K562 (cell line): ENCODE measurements at regions not wholly inside any gene's neighbourhood (a gene's known extent, or its start where the extent isn't known, plus 50 kb on each side); places are given as distances from the start of the nearest gene placed in this dataset.
A peak's percentile ranks its signal among the peaks of the same experiment; 100 is the strongest.

Source experiments
- DMBX1 ChIP-seq: fragments of 250-450 bp; sonication (Bioruptor Pico); IDR thresholded peaks from 2 replicates; pipeline ENCODE4 v1.8.0; 2022; ENCODE audit warnings: inconsistent platforms, mild to moderate bottlenecking, moderate library complexity, borderline replicate concordance
- E2F1 ChIP-seq: sonication (generic); formaldehyde crosslinking; IDR thresholded peaks from 2 replicates; pipeline ENCODE4 v1.8.1; 2023; ENCODE audit warnings: mild to moderate bottlenecking, missing genetic modification reagents, moderate library complexity
- KAT2B ChIP-seq: IDR thresholded peaks from one replicate; pipeline ENCODE4 v1.6.1; 2012; ENCODE audit warnings: low read depth, mild to moderate bottlenecking, control low read depth, inconsistent platforms, low read length, moderate library complexity
- KAT7 ChIP-seq: sonication (generic); formaldehyde crosslinking; IDR thresholded peaks from 2 replicates; pipeline ENCODE4 v1.8.0; 2022; ENCODE audit warnings: missing genetic modification reagents, mild to moderate bottlenecking, borderline replicate concordance
- ZBED1 ChIP-seq: IDR thresholded peaks from 2 replicates; pipeline ENCODE4 v1.6.1; 2014
- ZBTB5 ChIP-seq: fragments of 450-650 bp; IDR thresholded peaks from 2 replicates; pipeline ENCODE4 v1.6.1; 2017; ENCODE audit warnings: antibody characterized with exemption
- ZNF12 ChIP-seq: sonication (generic); formaldehyde crosslinking; IDR thresholded peaks from 2 replicates; pipeline ENCODE4 v1.4.0; 2020; ENCODE audit warnings: mild to moderate bottlenecking, missing genetic modification reagents
- TF ChIP-seq, protein P1 (sequence below): fragments of 450-650 bp; IDR thresholded peaks from one replicate; pipeline ENCODE4 v1.6.1; 2018; ENCODE audit warnings: mild to moderate bottlenecking, moderate library complexity; ENCODE audit not compliant: partially characterized antibody
- TF ChIP-seq, protein P2 (sequence below): fragments of 200-800 bp; sonication (Bioruptor generic); IDR thresholded peaks from 2 replicates; pipeline ENCODE4 v1.6.1; 2017; ENCODE audit warnings: missing genetic modification characterization, missing compliant biosample characterization
- TF ChIP-seq, protein P3 (sequence below), 2 experiments: fragments of 200-800 bp in 1 of 2; sonication (Bioruptor generic) in 1 of 2; sonication (generic) in 1 of 2; formaldehyde crosslinking in 1 of 2; IDR thresholded peaks in 1 of 2; conservative IDR thresholded peaks in 1 of 2; 2 replicates each; pipeline versions ENCODE4 v1.5.0 to v1.6.1; 2016 to 2020; ENCODE audit warnings: missing compliant biosample characterization in 1 of 2, missing genetic modification characterization in 1 of 2, missing genetic modification reagents in 1 of 2
- TF ChIP-seq, protein P4 (sequence below): IDR thresholded peaks from 2 replicates; pipeline ENCODE4 v1.6.1; 2011; ENCODE audit warnings: borderline replicate concordance, low read depth, mild to moderate bottlenecking, moderate library complexity, low read length; ENCODE audit not compliant: insufficient read depth, poor library complexity, severe bottlenecking

GRCh38 chr10:21173802-21174714 lies 276.9 kb upstream of the NEBL start (continued):
- no peak for TF ChIP-seq KAT2B
- TF ChIP-seq, protein P1, sequence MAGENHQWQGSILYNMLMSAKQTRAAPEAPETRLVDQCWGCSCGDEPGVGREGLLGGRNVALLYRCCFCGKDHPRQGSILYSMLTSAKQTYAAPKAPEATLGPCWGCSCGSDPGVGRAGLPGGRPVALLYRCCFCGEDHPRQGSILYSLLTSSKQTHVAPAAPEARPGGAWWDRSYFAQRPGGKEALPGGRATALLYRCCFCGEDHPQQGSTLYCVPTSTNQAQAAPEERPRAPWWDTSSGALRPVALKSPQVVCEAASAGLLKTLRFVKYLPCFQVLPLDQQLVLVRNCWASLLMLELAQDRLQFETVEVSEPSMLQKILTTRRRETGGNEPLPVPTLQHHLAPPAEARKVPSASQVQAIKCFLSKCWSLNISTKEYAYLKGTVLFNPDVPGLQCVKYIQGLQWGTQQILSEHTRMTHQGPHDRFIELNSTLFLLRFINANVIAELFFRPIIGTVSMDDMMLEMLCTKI, result no peak
- TF ChIP-seq, protein P2, sequence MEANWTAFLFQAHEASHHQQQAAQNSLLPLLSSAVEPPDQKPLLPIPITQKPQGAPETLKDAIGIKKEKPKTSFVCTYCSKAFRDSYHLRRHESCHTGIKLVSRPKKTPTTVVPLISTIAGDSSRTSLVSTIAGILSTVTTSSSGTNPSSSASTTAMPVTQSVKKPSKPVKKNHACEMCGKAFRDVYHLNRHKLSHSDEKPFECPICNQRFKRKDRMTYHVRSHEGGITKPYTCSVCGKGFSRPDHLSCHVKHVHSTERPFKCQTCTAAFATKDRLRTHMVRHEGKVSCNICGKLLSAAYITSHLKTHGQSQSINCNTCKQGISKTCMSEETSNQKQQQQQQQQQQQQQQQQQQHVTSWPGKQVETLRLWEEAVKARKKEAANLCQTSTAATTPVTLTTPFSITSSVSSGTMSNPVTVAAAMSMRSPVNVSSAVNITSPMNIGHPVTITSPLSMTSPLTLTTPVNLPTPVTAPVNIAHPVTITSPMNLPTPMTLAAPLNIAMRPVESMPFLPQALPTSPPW, result peak; percentile 83
- no peak for TF ChIP-seq ZBTB5
- TF ChIP-seq KAT7 (CRISPR knock-in tag), result 0 out of 2 replicates have a peak, but pooled peaks have one; percentile 40
- no peak for TF ChIP-seq DMBX1 (CRISPR knock-in tag)
- TF ChIP-seq, protein P3, sequence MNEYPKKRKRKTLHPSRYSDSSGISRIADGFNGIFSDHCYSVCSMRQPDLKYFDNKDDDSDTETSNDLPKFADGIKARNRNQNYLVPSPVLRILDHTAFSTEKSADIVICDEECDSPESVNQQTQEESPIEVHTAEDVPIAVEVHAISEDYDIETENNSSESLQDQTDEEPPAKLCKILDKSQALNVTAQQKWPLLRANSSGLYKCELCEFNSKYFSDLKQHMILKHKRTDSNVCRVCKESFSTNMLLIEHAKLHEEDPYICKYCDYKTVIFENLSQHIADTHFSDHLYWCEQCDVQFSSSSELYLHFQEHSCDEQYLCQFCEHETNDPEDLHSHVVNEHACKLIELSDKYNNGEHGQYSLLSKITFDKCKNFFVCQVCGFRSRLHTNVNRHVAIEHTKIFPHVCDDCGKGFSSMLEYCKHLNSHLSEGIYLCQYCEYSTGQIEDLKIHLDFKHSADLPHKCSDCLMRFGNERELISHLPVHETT (CRISPR knock-in tag; conservative IDR thresholded peaks at IDR 0.05 in 1 of 2, IDR thresholded peaks at IDR 0.05 in 1 of 2), result no peak; a peak in 1 of 4 replicates
- TF ChIP-seq E2F1 (CRISPR knock-in tag), result no peak
- TF ChIP-seq, protein P4, sequence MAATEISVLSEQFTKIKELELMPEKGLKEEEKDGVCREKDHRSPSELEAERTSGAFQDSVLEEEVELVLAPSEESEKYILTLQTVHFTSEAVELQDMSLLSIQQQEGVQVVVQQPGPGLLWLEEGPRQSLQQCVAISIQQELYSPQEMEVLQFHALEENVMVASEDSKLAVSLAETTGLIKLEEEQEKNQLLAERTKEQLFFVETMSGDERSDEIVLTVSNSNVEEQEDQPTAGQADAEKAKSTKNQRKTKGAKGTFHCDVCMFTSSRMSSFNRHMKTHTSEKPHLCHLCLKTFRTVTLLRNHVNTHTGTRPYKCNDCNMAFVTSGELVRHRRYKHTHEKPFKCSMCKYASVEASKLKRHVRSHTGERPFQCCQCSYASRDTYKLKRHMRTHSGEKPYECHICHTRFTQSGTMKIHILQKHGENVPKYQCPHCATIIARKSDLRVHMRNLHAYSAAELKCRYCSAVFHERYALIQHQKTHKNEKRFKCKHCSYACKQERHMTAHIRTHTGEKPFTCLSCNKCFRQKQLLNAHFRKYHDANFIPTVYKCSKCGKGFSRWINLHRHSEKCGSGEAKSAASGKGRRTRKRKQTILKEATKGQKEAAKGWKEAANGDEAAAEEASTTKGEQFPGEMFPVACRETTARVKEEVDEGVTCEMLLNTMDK, result no peak
- TF ChIP-seq ZNF12, result no peak
- TF ChIP-seq ZBED1, result no peak
